Right kidney (tissue), 1 donor: ENCODE measurements at regions not wholly inside any gene's neighbourhood (a gene's known extent, or its start where the extent isn't known, plus 50 kb on each side); places are given as distances from the start of the nearest gene placed in this dataset.
"Not testable (repeated sequence)": the region's sequence is repeated elsewhere in the genome, so short reads cannot be mapped to it uniquely, and the experiment has no call there.

ENCODE experiments used
- DNase-seq: peaks from one replicate; pipeline ENCODE4 v3.0.0-alpha.2; 2016

DNA sequence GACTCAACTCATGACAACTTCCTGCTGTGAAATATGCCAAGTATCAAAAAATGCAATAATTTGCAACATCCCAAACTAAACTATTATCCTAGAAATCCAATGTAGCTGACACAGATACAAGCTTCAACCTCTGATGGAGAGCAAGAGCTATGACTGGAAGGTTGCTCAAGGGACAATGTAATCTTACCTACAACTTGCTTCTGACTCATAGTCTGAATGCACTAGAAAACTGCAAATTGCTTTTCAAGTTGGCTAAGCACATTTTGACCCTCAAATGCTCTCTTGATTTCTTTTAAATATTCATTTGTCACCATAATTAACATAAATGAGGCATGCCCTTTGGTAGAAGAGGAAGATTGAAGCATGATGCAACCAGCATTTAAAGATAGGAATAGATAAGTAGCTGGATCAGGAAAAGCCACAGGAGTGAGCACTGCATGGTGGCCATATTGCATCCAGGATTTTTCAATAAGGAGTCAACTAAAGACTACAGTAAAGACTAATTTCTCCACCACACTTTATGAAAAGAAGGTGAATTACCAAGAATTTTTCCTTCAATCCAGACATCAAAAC lies 630.8 kb upstream of the GBE1 start:
- no peak for DNase-seq

DNA sequence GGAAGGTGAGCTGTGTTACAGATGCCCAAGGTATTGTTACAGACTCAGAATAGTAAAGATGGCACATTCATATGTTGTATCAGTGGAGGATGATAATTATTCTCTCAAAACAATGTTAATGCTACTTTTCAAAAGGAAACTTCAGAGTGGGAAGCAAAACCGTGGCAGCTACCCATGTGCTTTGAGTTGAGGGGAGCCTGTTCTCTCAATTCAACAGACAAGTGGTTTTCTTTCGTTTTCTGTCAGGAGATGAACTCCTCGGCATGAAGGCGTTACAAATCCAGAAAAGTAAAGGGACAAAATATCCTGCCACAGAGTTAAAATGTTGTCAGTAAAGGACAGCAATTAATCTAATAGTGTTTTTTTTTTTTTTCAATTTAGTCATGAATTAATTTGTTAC lies 629.4 kb upstream of the GBE1 start:
- DNase-seq, result no peak

DNA sequence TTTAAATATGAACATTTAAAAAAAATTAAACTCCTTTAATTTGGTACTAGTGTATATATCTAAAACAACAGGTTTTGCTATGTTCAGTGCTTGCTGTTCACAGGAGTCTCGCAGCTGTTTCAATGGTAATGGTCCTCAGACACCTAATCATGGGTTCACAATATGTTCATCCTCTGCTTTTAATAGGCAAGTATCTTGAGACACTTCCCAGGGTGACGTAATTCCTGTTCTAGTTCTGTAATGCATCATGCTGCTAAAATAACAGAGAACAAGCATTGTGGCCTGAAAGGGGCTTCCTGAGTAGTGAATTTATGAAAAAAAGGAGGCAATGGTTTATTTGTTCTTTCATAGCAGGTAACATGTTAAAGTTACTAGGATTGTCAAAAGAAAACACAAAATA lies 625.2 kb upstream of the GBE1 start:
- DNase-seq, result no peak

DNA sequence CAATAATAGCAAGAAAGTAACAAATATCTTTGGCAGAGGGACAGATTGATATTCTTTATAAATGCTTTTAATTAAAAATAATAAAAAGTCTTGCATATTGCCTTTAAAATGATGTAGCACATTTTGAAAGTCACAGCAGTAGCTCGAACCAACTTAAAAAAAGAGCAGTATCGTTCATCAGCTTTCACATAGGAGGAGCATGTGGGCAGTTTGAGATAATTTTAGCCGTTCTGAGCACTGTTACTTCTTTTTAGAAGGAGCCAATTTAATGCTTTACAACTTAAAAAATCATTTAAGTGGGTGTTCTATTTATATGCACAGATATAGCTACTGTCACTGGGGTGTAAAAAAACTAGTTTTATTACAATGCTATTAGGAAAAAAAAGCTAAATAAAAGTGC lies 622.7 kb upstream of the GBE1 start:
- no peak for DNase-seq

DNA sequence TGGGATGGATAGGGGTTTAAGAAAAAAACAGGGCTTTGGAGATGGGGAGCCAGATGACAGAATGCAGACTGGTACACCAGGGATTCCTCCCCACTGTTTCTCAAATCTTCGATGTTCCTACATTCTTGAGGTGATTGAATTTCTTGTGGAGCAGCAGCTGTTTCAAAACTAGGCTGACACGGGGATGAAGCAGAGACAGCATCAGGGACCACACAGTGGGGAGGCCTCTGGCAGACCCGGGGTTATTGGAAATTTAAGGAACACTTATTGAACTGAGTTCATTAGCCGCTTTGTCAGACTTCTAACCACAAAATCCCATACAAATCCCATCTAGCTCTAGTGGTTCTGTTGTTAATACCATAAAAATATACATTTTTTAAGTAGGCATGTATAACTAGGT lies 621.4 kb upstream of the GBE1 start:
- DNase-seq, result no peak

DNA sequence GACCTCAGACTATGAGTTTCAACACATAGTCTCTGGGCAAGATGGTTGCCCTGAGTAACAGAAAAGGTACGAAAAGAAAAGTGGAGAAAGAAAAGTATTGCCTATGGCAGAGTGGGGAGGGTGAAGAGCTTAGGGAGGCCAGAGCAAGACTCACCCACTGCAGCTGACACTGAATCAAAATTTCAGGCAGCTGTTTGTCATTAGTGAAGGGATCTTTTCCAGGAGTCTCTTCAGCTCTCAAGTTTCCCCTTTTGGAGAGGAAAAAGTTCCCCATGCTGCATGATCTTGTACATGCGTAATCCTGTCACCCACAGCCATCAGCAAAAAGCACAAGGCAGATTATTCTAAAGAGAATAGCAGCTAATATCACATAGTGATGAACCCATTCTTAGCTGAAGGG lies 616.9 kb upstream of the GBE1 start:
- no peak for DNase-seq

DNA sequence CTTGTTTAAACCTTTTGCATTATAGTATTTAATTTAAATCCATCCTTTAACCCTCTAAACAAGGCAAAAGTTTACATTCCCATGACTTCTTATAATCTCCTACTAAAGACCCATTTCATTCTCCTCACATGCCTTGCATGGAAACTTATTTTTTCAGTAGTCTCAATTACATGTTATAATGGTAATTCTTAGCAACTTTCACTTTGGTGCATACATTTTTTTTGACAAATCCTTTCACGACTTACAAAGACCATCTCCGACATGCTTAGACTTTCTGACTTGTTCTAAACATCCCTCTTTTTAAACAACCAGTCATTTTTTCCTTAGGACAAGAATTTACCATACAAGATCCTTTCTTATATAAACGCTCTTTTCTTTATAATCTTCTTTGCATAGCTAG lies 615.4 kb upstream of the GBE1 start:
- DNase-seq, result no peak

DNA sequence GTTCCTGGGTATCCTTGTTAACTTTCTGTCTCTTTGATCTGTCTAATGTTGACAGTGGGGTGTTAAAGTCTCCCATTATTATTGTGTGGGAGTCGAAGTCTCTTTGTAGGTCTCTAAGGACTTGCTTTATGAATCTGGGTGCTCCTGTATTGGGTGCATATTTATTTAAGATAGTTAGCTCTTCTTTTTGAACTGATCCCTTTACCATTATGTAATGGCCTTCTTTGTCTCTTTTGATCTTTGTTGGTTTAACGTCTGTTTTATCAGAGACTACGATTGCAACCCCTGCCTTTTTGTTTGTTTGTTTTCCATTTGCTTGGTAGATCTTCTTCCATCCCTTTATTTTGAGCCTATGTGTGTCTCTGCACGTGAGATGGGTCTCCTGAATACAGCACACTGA lies 612.4 kb upstream of the GBE1 start:
- not testable (repeated sequence) for DNase-seq

DNA sequence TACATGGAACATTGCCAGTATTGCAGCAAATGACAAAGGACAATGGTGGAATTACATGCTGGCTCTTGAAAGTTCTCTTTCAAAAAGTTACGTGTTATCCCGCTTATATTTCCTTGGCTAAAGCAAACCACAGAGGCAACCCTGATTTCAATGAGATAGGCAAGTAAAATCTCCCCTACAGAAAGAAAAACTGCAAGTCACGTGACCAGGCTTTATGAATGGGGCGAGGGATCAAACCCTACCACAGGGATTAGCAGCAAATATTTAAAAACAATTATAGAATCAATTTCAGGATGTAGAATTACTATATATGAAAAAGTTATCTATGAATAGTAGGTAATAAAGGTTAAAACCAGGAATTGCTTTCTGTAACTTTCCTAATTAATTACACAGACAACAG lies 603.4 kb upstream of the GBE1 start:
- DNase-seq, result no peak

DNA sequence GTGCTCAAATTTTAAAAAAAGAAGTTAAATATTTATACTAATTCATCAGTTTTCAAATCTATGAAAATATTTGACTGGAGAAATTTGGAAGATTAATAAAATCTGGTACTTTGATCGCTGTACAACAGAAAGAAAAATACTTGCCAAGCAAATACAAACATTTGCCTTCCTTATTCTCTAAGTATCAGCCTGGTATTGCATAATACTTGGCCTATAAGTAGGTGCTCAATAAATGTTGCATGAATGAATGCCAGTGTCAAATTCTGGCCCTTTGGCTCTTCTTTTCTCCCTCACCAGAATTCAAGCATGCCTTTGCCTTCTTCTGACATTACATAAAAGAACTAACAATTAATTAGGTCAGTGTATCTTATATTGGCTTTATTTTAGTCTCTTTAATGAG lies 601.7 kb upstream of the GBE1 start:
- no peak for DNase-seq

DNA sequence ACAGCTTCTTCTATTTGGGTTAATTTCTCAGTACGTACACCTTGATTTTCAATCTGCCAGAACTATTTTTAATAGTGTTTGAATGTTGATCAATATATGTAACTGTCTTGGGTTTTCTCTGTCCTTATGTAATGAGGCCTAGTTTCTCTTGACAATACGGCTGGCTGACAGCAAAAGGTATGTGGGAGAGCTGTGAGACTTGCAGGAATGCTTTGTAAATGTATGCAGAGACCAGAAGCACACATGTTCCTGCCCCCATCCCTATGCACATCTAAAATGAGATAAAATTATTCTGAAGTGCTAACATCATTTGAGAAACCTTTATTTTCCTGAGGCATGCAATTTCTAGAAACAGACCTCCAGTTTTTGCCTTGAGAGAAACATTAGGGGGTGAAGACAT lies 593.8 kb upstream of the GBE1 start:
- DNase-seq, result no peak

DNA sequence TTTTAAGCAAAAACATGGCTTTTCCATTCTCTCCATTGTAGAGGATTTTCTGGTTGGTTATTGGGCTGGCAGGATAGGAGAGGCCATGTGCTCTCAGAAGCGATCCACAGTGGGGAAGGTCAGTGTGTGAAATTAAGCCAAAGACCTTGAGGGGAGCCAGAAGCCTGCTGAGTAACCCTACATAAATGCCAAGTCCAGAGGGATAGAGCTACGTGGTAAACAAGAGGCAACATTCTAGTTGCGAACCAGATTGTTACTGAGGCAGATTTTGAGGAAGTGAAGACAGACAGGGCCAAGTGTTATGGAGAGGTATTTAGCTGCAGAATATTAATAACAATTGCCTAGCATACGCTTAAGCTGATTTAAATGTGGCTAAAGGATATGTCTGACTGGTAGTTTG lies 592.8 kb upstream of the GBE1 start:
- DNase-seq, result no peak

DNA sequence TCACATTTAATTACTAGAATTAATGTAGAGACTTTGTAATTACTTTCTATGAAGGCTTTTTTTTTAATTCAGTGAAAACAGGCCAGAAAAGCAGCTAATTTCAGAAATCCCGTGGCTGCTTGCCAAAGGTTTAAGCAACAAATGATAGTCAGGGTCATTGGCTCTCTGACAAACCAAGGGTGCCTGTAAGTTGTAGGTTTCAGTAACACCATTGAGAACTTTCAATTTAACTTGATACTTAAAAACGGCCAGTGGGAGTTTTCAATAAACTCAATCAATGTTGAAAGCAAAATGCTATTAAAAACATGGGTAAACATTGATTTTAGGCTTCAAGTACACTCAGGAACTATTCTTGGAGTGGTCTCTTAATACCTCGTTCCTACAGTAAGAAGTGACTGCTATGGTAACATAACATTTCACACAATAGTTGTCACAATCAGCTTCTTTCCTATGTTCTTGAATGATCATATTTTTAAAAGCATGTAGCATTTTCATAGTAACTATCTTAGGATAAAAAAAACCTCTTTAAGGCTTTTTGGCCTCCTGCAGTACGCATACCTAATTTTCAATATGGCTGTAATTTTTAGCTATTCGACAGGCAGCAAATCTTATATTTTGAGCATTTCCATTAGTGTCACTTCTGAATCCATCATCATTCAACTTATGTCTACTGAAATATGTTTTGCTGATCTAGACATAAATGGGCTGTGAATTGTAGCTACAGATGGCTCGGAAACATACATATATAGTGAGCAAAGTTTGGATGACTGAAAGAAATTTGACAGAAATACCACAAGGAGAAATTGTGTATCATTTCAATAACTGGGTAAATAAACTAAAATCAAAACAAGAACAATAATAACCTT lies 592.1 kb upstream of the GBE1 start:
- no peak for DNase-seq

DNA sequence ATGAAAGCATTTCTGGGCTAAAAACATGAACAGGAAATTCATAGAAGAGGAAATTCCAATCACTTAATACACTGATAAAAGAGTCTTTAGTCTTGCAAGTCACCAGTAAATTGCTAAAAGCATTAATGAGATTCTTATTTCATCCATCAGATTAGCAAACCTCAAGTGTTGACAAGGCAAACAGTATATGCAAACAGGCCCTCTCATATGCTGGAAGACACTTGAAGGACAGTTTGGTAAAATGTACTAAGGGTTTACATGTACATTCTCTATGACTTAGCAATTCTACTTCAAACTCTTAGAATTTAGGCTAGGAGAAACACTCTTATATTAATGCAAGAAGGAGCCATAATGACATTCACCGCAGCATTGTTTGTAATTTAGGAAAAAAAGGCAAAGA lies 586.1 kb upstream of the GBE1 start:
- DNase-seq, result no peak

DNA sequence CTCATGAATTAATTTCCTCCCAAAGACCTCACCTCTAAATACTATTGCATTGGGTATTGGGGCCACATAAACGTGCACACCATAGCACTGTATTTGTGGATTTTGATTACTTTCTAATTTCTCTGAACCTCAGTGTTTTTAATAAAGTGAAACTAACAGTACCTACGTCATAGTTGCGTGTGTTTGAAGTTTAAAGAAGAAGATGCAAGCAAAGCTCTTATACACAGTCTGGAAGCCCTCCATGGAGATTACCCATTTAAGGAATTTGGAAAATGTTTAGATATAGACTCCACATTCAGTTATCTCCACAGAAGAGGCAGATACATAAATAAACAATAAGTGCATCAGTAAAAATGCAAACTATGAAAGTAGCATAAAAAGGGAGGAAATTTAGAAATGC lies 581.1 kb upstream of the GBE1 start:
- DNase-seq, result no peak

DNA sequence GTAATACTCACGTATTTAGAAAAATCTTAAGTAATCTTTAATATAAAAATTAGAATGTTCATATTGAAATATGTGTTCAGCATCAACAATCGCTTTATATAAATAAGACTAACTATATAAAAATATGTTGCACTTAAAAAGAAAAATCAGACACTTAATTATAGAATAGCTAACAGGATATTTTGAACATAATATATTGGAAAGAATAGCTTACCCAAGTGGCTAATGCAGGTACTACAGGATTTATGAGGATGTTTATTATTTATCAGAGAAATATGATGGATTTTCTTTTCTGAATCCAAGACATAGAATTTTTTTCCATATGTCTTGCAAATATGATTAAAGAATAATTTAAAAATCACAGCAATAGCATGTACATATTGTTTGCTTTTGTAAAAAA lies 567.9 kb upstream of the GBE1 start:
- DNase-seq, result no peak

DNA sequence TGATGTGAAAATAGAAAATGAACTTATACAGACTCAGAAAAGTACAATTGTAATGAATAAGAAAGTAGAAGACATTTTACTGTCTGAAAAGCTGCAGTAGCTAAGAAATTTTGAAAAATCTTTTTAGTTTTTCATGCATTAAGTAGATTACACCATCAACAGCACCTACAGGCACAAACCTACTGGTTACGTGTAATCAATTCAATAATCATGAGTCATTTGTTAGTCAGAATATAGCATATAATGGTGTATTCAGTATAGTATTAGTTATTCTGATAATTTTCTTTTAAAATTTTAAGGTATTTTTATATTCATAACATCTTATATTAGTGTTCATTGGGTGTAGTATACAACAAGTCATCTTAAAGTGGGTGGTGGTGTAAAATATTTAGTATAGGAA lies 550.5 kb upstream of the GBE1 start:
- DNase-seq, result no peak

DNA sequence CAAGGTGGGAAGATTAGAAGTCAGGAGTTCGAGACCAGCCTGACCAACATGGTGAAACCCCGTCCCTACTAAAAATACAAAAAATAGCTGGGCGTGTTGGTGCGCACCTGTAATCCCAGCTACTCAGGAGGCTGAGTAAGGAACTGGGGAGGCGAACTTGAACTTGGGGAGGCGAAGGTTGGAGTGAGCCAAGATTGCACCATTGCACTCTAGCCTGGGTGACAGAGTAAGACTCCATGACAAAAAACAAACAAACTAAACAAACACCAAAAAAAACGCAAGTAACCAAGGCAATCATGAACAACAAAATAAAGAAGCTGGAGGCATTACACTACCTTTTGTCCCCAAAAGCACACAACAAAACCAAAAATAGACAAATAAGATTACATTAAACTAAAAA lies 547.3 kb upstream of the GBE1 start:
- no peak for DNase-seq

DNA sequence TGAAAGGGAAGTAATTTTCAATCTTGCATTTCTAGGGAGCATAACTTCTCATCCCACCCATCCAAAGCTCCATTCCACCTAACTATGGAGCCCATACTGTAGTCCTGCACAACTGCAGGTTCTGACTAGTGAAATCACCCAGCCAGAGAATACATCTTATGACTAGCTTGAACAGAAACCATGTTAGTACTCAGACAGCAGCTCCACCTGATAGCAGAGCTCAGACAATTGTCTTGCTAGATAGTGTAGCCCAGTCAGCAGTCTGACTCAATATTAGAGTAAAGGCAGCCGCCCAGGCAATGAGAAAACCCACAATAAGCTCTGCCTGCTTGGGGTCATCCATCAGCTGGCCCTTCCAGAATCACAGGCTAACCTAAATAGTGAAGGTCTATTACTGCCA lies 544.7 kb upstream of the GBE1 start:
- no peak for DNase-seq

DNA sequence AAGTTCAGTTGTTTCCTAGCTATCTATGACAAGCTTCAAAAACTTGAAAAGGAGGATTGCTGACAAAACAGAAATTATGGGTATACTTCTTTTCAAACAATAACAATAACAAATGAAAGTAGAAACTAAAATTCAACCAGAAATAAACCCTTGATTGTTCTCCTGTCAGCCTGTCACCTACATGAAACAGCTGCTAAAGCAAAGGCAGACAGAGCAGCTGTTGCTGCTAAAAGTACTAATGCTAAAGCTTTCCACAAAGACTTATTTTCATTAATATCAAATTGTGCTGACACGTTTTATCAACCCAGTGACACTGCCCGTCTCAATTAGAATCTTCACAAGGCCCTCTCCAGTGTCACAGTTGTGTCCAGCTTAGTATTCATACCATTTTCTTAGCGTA lies 533.2 kb upstream of the GBE1 start:
- DNase-seq, result no peak

DNA sequence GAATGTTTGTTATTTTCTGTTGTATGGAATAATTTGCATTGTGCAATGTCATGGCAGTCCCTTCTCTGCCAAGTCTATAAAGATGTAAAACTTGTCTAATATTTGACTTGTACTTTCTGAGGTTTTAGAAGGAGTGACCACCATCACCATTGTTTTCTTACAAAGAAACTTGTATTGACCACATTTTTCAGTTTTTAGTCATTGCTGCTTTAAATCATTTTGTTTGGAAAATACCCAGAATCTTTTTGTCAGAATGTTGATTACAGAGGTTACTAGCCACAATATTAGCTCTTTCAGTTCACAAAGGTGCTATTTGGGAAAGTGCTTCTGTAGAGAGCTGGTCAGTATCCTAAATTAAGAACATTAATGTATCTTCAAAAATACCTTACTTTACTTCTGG lies 532.4 kb upstream of the GBE1 start:
- DNase-seq, result no peak

DNA sequence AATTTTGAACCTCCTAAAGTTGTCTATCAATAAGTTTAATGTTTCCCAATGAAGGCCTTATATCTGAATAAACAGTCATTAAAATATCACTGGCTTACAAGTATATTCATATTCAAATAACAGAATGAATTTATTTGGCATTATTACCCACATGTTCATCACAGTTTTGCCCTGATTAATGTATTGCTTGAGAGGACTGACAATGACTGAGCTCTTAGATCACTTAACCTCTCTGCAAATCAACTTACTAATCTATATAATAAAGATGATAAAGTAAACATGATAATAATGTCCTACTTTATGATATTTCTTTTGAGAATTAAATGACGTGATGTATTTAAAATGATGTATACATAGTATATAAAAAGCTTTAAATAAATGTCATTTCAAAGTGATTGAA lies 532.0 kb upstream of the GBE1 start:
- DNase-seq, result no peak

DNA sequence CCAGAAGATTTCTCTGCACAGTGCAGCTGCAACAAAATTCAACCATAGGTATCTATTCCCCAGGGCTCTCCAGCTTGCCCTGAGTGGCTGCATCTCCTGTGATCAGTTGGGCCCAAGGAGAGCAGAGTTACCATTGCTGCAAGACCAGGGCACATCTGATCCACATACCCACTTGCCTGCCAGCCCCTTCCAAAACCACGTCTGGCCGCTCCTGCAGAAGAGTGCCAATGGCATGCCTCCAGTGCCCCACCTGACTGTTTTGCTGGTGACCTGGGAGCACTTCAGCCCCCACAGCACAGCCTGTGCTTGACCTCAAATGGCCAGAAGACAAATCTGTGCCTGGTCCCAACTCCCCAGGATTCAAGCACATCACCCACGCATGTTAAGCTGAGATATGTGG lies 526.1 kb upstream of the GBE1 start:
- no peak for DNase-seq

DNA sequence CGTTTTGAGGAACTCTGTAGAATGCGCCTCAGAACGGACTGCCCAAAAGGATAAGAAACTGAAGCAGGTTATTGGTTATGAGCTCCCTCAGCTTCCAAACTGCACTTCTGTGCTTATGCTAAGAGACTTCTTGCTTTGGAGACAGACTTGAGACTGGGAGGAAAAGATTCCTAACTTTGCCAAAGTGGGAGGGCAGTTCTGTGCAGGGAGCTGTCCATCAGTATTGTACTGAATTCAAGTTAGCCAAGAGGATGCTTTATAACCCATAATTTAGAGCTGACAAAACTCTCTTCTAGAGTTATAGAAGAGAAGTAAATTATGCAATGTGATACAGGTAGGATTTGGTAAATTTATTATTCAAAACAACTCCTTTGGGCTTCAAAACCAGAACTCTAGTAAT lies 519.8 kb upstream of the GBE1 start:
- no peak for DNase-seq

DNA sequence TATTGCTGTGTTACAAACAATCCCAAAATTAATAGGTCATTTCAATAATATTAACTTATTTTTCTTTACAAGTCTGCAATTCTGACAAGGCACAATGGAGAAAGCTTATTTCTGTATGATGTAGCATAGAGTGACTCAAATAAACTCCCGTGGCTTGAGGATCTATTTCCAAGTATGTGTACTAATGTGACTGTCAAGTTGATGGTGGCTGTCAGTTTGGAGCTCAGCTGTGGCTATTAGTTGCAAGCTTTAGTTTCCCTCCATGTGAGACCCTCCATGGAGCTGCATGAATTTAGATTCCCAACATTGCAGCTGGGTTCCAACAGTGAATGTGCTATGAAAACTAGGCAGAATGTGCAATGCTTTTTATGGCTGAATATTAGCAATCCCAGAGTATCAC lies 515.5 kb upstream of the GBE1 start:
- no peak for DNase-seq
